ENCODE measurements at regions not wholly inside any gene's neighbourhood (a gene's known extent, or its start where the extent isn't known, plus 50 kb on each side); places are given as distances from the start of the nearest gene placed in this dataset.

- no peak for TF ChIP-seq CTCF (IDR thresholded peaks at IDR 0.05)
- no peak for TF ChIP-seq POLR2A (IDR thresholded peaks at IDR 0.05)
Observed at GRCh38 chr2:239559417-239560261, 158.8 kb upstream of the HDAC4 start.
